ENCODE measurements at regions not wholly inside any gene's neighbourhood (a gene's known extent, or its start where the extent isn't known, plus 50 kb on each side); places are given as distances from the start of the nearest gene placed in this dataset.

- H3K79me1 ChIP-seq (ENCODE audit: insufficient read depth, low read depth, low read length, poor library complexity, severe bottlenecking), result no peaks in the 10 kb centered on the region
Observed at GRCh38 chr2:10501980-10502802, 54.1 kb upstream of the ODC1 start.

More at GRCh38 chr2:10501980-10502802, 54.1 kb upstream of the ODC1 start:
- Histone ChIP-seq H4K91ac (ENCODE audit: insufficient read length, low read depth, low read length) (no peak overlapping the region), H3K4ac (ENCODE audit: low read depth, low read length) (no peak overlapping the region), H3K14ac (ENCODE audit: insufficient read depth, low read length) (no peak overlapping the region), H2BK15ac (ENCODE audit: low read depth, low read length) (no peak overlapping the region), H3K79me2 (ENCODE audit: insufficient read depth, low read length) (no peaks in the 10 kb centered on the region), H3K18ac (ENCODE audit: insufficient read length, low read depth, low read length) (no peak overlapping the region), H3T11ph (ENCODE audit: low read length) (no peak overlapping the region), H3K23me2 (ENCODE audit: insufficient read length, low read depth, low read length, poor library complexity, severe bottlenecking) (no peaks in the 10 kb centered on the region), H4K5ac (ENCODE audit: insufficient read length, low read depth, low read length) (no peak overlapping the region), H2BK120ac (ENCODE audit: low read depth, low read length, poor library complexity, severe bottlenecking) (no peak overlapping the region), H3K4me1 (ENCODE audit: insufficient read depth, low read length) (no peaks in the 10 kb centered on the region), H3K56ac (ENCODE audit: insufficient read length, low read depth, low read length) (peak overlapping the region; percentile 38), H2BK5ac (ENCODE audit: insufficient read length, low read length) (no peak overlapping the region), H4K20me1 (ENCODE audit: control insufficient read depth, insufficient read depth, insufficient read length) (no peaks in the 10 kb centered on the region), H3K4me2 (ENCODE audit: insufficient read depth, insufficient read length, low read length) (no peak overlapping the region), H4K8ac (replicated peaks; ENCODE audit: insufficient read length, low read depth, low read length) (no peak overlapping the region), H2BK12ac (ENCODE audit: insufficient read length, low read depth, low read length) (no peak overlapping the region), H3K23ac (ENCODE audit: insufficient read length, low read depth, low read length) (no peak overlapping the region), H2BK20ac (ENCODE audit: low read depth, low read length, poor library complexity, severe bottlenecking) (no peak overlapping the region), H3K27me3 (ENCODE audit: insufficient read depth, low read length) (no peaks in the 10 kb centered on the region), H2AFZ (ENCODE audit: low read length) (no peak overlapping the region), H3K9me3 (ENCODE audit: control insufficient read depth, low read depth, low read length) (no peaks in the 10 kb centered on the region), H3K27ac (ENCODE audit: insufficient read length, low read depth, low read length) (no peak overlapping the region), H3K9ac (ENCODE audit: extremely low read depth, insufficient read length, low read length) (no peak overlapping the region), H2AK5ac (ENCODE audit: insufficient read length, low read length) (no peak overlapping the region)
- TF ChIP-seq, protein P1, sequence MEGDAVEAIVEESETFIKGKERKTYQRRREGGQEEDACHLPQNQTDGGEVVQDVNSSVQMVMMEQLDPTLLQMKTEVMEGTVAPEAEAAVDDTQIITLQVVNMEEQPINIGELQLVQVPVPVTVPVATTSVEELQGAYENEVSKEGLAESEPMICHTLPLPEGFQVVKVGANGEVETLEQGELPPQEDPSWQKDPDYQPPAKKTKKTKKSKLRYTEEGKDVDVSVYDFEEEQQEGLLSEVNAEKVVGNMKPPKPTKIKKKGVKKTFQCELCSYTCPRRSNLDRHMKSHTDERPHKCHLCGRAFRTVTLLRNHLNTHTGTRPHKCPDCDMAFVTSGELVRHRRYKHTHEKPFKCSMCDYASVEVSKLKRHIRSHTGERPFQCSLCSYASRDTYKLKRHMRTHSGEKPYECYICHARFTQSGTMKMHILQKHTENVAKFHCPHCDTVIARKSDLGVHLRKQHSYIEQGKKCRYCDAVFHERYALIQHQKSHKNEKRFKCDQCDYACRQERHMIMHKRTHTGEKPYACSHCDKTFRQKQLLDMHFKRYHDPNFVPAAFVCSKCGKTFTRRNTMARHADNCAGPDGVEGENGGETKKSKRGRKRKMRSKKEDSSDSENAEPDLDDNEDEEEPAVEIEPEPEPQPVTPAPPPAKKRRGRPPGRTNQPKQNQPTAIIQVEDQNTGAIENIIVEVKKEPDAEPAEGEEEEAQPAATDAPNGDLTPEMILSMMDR (conservative IDR thresholded peaks at IDR 0.05), result no peak
- H3K27me3 Mint-ChIP-seq (ENCODE audit: low read depth), result peaks cover 3% of the 10 kb centered on the region; the same call in 1 of the 2 replicates
- H3K36me3 Mint-ChIP-seq (ENCODE audit: insufficient read depth in 1 of 3, low read depth in 3 of 3), result no peaks in the 10 kb centered on the region; a peak in 1 of 7 replicates
- peak overlapping the region in 2 of 3 experiments; percentile 13 to 90; a peak in 3 of 7 replicates for H3K27ac Mint-ChIP-seq
- DNase-seq, result no peak
- H3K9me3 Mint-ChIP-seq, result no peaks in the 10 kb centered on the region
- no peak overlapping the region for H3K4me3 Mint-ChIP-seq
- WGBS (ENCODE audit: extremely low coverage, insufficient read length, low lambda C conversion rate), result no CpG with 5 or more reads among the region's 20 CpGs
- H3K4me1 Mint-ChIP-seq, result peaks cover 7% of the 10 kb centered on the region in 2 experiments; a peak in 3 of 4 replicates
